ENCODE measurements at regions not wholly inside any gene's neighbourhood (a gene's known extent, or its start where the extent isn't known, plus 50 kb on each side); places are given as distances from the start of the nearest gene placed in this dataset.

GRCh38 chr13:80109303-80109702, 231.6 kb downstream of the SPRY2 start (continued):
- no peak for TF ChIP-seq CUX1 (IDR thresholded peaks at IDR 0.05; ENCODE audit: insufficient replicate concordance, low read depth, low read length)
- no peak for TF ChIP-seq CBX5 (IDR thresholded peaks at IDR 0.05; ENCODE audit: low read depth)
- no peak for TF ChIP-seq PKNOX1 (IDR thresholded peaks at IDR 0.05)
- no peak for TF ChIP-seq STAT3 (IDR thresholded peaks at IDR 0.05; ENCODE audit: low read depth, low read length)
- TF ChIP-seq USF1 (IDR thresholded peaks at IDR 0.05; ENCODE audit: borderline replicate concordance, extremely low read length, insufficient read depth, low read depth, low read length): no peak
- TF ChIP-seq E2F4 (IDR thresholded peaks at IDR 0.05; ENCODE audit: low read depth, low read length): no peak

Measured in GM12878 (cell line).